HEK293 (cell line): ENCODE measurements at regions not wholly inside any gene's neighbourhood (a gene's known extent, or its start where the extent isn't known, plus 50 kb on each side); places are given as distances from the start of the nearest gene placed in this dataset.

Source experiments
- KLF9 ChIP-seq: fragments of 450-650 bp; formaldehyde crosslinking; IDR thresholded peaks from 2 replicates; pipeline ENCODE4 v1.5.1; 2016; ENCODE audit warnings: missing biosample characterization, missing genetic modification characterization, low read depth
- SALL2 ChIP-seq: fragments of 450-650 bp; formaldehyde crosslinking; IDR thresholded peaks from 2 replicates; pipeline ENCODE4 v1.5.0; 2017; ENCODE audit warnings: missing biosample characterization, mild to moderate bottlenecking, missing genetic modification characterization, borderline replicate concordance
- SETDB1 ChIP-seq: IDR thresholded peaks from one replicate; pipeline ENCODE4 v1.6.1; 2017; ENCODE audit warnings: mild to moderate bottlenecking, low read length, moderate library complexity, mixed read lengths; ENCODE audit not compliant: insufficient read length
- ZNF114 ChIP-seq: fragments of 450-650 bp; formaldehyde crosslinking; IDR thresholded peaks from 2 replicates; pipeline ENCODE4 v1.5.0; 2017; ENCODE audit warnings: missing biosample characterization, missing genetic modification characterization
- ZNF24 ChIP-seq: fragments of 450-650 bp; formaldehyde crosslinking; IDR thresholded peaks from 2 replicates; pipeline ENCODE4 v1.5.1; 2016; ENCODE audit warnings: missing biosample characterization, missing genetic modification characterization
- ZNF248 ChIP-seq: fragments of 450-650 bp; formaldehyde crosslinking; IDR thresholded peaks from 2 replicates; pipeline ENCODE4 v1.5.1; 2017; ENCODE audit warnings: missing biosample characterization, missing genetic modification characterization
- ZNF558 ChIP-seq: fragments of 450-650 bp; formaldehyde crosslinking; IDR thresholded peaks from 2 replicates; pipeline ENCODE4 v1.5.1; 2016; ENCODE audit warnings: missing biosample characterization, missing genetic modification characterization
- ZNF792 ChIP-seq: fragments of 450-650 bp; formaldehyde crosslinking; IDR thresholded peaks from 2 replicates; pipeline ENCODE4 v1.5.1; 2016; ENCODE audit warnings: missing biosample characterization, missing genetic modification characterization
- ZNF837 ChIP-seq: fragments of 450-650 bp; formaldehyde crosslinking; IDR thresholded peaks from 2 replicates; pipeline ENCODE4 v1.5.1; 2016; ENCODE audit warnings: missing biosample characterization, missing genetic modification characterization
- TF ChIP-seq, protein P1 (sequence below): fragments of 450-650 bp; formaldehyde crosslinking; IDR thresholded peaks from 2 replicates; pipeline ENCODE4 v1.5.1; 2016; ENCODE audit warnings: missing biosample characterization, missing genetic modification characterization
- TF ChIP-seq, protein P2 (sequence below): fragments of 450-650 bp; formaldehyde crosslinking; IDR thresholded peaks from 2 replicates; pipeline ENCODE4; 2016; ENCODE audit warnings: missing biosample characterization, missing genetic modification characterization
- TF ChIP-seq, protein P3 (sequence below): fragments of 450-650 bp; formaldehyde crosslinking; optimal IDR thresholded peaks from 2 replicates; pipeline ENCODE3; 2016; ENCODE audit warnings: missing biosample characterization, mild to moderate bottlenecking, missing genetic modification characterization

DNA sequence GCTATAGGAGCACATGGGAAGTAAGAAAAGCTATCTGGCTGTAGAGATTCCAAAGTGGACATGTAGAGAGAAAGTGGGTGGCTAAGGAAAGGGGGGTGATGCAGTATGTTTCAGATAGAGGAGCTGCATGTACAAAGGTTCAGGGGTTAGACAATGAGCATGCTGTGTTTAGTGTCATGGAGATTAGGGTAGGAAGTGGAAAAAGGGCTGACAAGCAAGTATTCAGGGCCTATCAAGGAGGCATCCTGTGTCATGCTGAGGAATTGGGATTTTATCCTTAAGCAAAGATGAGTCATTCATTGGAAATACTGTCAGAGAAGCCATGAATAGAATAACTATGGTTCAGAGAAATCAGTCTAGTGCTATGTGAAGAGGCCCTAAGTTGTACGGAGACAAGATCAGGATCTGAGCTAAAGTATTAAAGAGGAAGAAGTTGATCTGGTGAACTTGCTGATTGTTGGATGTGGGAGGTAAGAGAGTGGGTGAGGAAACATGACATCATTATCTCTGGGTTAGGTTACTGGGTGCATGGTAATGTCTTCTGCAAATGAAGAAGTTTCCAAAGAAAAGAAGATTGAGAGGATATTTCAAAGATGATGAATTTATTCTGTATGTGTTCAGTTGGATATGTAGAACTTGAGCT, 176.7 kb upstream of the GOLIM4 start:
- TF ChIP-seq ZNF114 (tag by site-specific recombination) (no peak), SALL2 (tag by site-specific recombination) (no peak), ZNF558 (no peak), ZNF248 (tag by site-specific recombination) (no peak), ZNF837 (tag by site-specific recombination) (no peak), SETDB1 (no peak), ZNF24 (tag by site-specific recombination) (no peak), KLF9 (tag by site-specific recombination) (no peak), ZNF792 (tag by site-specific recombination) (no peak)
- TF ChIP-seq, protein P1, sequence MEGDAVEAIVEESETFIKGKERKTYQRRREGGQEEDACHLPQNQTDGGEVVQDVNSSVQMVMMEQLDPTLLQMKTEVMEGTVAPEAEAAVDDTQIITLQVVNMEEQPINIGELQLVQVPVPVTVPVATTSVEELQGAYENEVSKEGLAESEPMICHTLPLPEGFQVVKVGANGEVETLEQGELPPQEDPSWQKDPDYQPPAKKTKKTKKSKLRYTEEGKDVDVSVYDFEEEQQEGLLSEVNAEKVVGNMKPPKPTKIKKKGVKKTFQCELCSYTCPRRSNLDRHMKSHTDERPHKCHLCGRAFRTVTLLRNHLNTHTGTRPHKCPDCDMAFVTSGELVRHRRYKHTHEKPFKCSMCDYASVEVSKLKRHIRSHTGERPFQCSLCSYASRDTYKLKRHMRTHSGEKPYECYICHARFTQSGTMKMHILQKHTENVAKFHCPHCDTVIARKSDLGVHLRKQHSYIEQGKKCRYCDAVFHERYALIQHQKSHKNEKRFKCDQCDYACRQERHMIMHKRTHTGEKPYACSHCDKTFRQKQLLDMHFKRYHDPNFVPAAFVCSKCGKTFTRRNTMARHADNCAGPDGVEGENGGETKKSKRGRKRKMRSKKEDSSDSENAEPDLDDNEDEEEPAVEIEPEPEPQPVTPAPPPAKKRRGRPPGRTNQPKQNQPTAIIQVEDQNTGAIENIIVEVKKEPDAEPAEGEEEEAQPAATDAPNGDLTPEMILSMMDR (tag by site-specific recombination), result no peak
- TF ChIP-seq, protein P2, sequence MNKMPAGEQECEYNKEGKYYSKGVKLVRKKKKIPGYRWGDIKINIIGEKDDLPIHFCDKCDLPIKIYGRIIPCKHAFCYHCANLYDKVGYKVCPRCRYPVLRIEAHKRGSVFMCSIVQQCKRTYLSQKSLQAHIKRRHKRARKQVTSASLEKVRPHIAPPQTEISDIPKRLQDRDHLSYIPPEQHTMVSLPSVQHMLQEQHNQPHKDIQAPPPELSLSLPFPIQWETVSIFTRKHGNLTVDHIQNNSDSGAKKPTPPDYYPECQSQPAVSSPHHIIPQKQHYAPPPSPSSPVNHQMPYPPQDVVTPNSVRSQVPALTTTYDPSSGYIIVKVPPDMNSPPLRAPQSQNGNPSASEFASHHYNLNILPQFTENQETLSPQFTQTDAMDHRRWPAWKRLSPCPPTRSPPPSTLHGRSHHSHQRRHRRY (tag by site-specific recombination), result no peak
- TF ChIP-seq, protein P3, sequence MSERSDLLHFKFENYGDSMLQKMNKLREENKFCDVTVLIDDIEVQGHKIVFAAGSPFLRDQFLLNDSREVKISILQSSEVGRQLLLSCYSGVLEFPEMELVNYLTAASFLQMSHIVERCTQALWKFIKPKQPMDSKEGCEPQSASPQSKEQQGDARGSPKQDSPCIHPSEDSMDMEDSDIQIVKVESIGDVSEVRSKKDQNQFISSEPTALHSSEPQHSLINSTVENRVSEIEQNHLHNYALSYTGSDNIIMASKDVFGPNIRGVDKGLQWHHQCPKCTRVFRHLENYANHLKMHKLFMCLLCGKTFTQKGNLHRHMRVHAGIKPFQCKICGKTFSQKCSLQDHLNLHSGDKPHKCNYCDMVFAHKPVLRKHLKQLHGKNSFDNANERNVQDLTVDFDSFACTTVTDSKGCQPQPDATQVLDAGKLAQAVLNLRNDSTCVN (tag by site-specific recombination), result no peak
